ENCODE measurements at regions not wholly inside any gene's neighbourhood (a gene's known extent, or its start where the extent isn't known, plus 50 kb on each side); places are given as distances from the start of the nearest gene placed in this dataset.
A peak's percentile ranks its signal among the peaks of the same experiment; 100 is the strongest.
"Not testable (repeated sequence)": the region's sequence is repeated elsewhere in the genome, so short reads cannot be mapped to it uniquely, and the experiment has no call there.

DNA sequence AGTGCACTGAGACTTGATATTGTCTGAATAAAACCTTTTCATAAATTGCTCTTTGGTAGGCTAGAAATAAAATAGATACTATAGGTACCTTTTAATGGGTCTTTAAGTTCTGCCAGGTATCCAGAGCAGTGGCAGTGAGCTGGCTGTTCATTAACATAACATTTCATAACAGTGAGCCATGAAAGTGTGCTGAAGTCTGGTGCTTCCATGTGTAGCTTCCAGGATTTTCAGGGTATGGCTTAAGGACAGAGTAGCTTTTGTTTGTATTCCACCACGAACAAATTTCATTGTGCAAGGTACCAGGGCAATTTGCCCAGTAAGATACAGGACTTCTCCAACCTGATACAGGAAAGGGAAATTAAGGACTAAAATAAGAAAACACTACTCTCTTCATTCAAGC is 124.7 kb upstream of the NANOGP8 start:
- no peak for DNase-seq (ENCODE audit: low spot score)

DNA sequence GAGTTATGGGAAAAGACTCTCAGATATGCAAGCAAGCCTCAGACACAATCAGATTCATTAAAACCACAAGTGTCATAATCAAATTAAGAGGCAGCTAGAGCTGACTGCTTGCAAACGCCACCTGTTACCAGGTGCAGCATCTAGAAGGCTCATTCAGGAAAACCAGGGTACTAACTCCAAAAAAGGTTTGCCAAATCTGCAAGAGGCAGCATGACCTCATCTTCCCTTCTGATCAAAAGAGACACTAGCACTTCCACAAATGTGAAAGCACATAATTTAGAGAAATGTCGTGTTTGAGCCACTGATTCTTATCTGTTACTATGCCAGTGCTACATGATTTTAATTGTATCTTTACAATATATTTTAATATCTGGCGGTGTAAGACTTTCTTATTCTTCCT is 123.3 kb upstream of the NANOGP8 start:
- no peak for DNase-seq (ENCODE audit: low spot score)

DNA sequence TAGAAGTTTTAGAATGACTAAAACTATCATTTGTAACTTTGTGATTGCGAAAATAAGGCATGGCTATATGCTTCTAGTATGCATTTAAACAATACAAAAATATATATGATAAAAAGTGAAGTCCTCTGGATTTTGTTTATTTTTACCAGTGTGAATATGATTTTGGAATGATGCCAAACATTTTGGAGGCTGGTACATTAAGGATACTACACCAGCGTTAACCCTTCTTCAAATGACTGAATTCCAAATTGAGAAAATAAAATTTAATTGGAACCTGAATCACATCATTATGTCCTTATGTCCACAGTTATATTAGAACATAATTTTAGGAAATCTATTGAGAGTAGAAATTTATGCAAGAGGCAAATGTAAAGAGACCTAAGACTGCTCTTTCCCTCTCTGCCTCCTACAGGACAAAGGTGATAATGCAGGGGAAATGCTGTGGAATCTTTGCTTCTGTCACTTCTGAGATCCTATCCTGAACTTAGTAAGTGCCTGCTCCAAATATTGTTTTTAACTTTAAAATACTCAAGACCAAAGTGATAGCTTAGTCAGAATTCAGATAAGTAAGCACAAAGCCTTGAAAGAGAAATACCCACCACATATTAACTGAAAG is 121.1 kb upstream of the NANOGP8 start:
- no peak for DNase-seq (ENCODE audit: low spot score)

DNA sequence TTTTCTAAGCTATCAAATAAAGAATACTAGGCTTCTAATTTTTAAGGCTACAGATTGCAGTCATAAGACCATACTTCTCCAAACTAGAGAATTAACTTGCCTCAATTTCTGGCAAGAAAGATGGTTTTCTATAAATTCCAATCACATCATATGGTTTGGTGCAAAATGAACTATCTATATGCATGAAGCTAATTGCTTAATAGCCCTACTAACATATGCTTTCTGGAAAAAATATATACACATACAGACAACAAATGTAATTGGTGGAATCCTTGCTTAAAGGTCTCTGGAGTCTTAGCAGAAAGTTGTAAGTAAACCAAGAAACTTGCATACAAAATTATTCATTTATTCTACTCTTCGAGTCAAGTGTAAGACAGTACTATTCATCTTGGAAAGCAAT is 113.1 kb upstream of the NANOGP8 start:
- no peak for DNase-seq (ENCODE audit: low spot score)

DNA sequence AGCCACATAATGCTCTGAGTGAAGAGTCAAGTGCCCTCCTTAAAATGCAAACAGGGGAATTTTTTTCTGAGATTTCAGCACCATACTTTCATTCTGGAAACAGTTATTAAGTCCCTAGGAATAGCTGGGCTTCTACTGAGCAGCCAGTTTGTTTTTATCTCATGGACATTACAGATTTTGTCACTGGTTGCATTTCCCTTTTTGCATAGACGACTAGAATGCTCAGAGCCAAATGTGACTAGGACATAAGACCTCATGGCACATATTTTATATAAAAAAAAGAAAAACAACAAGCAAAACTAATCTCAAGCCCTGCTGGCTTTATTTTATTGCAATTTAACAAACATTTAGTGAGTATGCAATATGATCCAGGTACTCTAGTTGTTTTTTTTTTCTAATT is 112.7 kb upstream of the NANOGP8 start:
- DNase-seq (ENCODE audit: low spot score) = no peak

DNA sequence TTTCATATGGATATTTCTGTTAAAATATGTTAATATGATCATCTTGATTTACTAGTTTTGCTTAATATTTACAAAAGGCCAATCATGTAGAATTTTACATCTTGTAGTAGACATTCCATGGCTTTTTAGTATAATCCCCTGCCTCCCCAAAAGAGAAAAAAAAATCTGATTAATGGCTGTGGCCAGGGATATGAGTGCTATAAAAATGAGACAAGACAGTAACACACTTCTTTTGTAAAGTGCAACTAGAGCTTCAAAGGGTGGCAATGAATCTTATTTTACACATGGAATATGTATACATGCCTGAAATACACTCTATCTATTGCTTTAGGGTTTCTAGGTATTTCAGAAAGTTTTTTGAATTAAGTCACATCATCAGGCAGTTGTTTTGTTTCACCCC is 112.2 kb upstream of the NANOGP8 start:
- no peak for DNase-seq (ENCODE audit: low spot score)

DNA sequence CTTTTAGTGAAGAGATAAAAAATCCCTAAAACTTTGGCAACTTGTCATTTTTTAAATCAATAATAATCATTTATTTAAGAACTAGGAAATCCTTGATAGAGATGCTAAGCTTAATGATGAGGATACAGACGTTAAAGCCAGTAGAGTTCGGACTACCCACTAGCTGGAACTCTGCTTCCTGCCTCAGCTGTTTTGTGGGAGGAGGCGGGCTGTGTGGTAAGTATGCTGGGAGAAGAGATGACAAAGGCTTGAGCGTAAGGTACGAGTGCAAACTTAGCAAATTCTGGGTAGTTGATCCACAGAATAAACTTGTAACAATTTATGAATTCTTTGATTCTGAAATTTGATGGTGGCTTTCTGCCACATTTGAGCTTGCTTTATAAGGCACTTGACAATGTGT is 111.2 kb upstream of the NANOGP8 start:
- no peak for DNase-seq (ENCODE audit: low spot score)

DNA sequence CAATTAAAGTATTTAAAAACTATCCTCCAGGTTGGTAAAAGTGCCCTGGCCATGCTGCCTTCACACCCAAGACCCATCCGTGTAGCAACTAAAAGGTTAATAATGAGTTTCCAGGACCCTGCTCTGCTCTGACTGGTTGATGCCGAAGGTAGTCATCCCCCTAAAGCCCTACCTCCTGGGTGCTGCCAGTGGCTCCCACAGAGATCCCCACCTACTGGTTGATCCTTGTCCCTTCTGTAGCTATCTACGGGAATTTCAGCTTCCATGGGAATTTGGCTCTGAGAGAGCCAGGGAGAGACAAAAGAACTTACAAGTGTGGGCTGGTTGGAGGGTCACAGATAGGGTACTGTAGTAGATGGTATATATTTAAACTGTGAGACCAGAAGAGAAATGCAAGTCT is 110.6 kb upstream of the NANOGP8 start:
- no peak for DNase-seq (ENCODE audit: low spot score)

DNA sequence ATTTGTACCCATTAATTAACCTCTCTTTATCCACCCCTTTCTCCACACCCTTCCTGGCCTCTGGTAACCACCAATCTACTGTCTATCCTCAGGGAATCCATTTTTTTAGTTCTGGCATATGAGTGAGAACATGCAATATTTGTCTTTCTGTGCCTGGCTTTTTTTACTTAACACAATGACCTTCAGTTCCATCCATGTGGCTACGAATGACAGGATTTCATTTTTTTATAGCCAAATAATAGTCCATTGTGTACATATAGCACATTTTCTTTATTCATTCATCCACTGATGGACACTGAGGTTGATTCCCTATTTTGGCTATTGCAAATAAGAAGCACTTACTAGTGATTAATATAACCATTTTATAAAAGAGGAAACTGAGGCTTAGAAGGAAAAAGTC is 109.9 kb upstream of the NANOGP8 start:
- DNase-seq (ENCODE audit: low spot score) = no peak

DNA sequence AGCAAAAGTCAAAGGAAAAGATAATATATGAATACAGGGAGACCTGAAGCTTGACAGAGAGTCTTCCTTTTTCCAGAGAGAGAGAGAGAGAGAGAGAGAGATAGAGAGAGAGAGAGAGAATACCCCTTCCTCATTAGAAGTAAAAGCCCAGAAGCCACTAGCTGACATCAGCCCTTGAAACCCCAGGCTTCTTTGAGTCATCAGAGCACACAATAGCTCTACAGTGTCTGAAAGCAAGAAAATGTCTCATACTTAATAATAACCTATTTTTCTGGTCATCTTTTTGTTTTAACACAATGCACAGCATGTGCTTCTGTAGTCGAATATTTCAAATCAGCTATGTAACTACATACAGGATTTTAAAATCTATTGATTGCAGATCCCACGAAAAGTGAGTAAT is 109.2 kb upstream of the NANOGP8 start:
- DNase-seq (ENCODE audit: low spot score) = no peak

DNA sequence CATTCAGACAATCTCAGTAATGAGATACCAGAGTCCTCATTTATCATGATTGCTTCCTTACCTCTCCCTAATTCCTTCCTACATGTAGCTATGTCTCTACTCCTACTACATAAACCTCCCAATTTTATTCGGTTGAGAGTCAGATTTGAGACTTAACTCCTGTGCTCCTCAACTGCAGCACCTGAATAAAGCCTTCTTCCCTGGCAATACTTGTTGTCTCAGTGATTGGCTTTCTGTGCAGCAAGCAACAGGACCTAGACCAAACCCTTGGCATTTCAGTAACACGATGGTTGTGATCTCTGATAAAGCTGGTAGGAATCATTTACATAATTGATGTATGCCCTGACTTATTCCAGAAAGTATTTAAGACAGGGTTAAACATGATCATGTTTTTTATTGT is 106.7 kb upstream of the NANOGP8 start:
- no peak for DNase-seq (ENCODE audit: low spot score)

DNA sequence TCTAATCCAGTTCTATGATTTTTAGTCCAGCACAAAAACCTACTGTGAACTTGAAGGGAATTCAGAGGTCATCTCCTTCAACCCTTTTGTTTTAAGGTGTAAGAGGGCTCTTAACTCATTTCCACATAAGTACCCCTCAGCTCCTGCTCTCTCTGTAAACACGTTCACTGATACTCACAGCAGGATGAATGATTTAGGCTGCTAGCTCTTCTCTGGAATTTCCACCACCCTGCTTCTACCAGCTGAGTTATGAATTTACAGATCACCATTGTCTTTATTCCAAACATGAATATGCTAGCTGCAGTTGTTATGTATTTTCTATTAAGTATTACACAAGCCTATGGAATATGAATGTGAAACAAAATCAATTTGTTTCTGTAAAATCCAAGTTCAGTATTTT is 101.3 kb upstream of the NANOGP8 start:
- no peak for DNase-seq (ENCODE audit: low spot score)

DNA sequence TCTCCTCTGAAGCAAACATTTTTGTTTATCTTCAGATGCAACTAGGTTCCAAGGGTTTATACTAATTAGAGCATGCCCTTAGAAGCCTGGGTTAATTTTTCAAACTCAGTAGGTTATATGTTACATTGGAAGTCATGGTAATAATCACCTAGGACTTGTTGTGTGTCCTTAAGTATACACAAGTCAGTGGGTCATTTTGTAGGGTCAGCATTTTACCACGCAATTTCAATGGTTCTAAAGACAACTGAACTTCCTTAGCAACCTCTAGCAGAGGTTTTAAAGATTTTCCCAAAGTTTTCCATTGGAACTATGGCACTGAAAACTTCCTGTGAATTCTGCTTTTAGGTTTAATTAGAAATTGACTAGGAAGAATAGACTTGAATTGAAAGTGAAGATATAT is 99.6 kb upstream of the NANOGP8 start:
- no peak for DNase-seq (ENCODE audit: low spot score)

DNA sequence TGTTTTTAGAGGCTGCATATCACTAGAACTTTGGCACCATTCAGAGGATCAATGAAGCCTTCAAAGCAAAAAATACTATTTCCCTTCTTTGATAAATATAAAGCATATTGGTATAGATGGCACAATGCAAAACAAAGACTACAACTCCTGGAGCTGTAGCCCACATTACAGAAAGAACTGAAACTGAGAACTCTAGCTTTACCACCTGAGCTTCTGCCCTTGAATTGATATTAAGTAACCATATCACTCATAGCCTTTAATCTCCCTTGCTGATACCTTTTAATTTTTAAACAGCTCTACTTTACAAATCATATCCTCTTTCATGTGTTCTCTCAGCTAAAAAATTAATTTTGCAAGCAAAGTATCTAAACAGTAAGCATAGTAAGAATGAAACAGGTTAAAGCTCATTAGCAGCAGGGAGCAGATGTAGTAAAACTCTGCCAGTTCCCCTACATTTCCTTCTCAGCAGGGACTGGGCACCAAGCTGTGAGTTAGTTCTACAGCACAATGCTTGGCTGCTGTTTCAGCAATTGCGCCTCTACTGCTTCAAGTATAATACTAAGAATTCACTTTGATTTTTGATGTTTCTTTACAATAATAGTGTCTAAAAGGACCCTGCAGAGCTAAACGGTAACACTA is 97.9 kb upstream of the NANOGP8 start:
- DNase-seq (ENCODE audit: low spot score) = peak; percentile 12

DNA sequence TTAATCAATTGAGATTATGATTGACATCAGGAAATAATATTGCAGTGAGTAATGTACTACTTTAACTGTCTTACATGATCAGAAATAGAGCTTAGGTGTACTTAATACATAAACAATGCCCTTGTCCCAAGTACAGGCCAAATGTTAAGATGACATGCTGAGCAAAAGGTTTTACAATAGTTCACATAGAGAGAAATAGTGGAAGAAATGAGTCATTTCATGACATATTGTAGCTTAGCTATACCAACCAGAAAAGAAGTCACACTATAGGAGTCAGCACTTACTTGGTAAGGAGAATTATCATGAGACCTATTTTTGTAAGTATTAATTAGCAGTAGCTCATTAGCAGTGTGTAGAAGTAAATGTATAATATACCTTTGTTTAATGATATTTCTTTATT is 96.4 kb upstream of the NANOGP8 start:
- no peak for DNase-seq (ENCODE audit: low spot score)

DNA sequence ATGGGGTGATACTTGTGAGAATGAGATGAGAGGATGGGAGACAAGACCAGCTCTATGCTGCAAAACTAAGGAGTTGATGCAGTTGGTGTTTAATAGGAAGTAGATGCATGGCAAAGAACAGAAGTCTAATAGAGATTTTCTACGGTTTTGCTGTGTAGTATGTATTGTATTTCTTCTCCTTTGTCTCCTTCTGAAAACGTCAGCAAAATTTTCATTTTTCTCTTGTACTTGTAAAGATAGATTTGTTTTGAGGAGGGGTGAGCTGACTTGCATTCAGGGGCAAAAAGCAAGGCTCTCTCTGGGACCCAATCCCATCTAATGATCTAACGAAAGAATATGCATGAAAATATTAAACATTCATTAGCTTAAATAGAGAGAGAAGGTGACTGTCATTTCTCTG is 94.6 kb upstream of the NANOGP8 start:
- DNase-seq (ENCODE audit: low spot score) = no peak

DNA sequence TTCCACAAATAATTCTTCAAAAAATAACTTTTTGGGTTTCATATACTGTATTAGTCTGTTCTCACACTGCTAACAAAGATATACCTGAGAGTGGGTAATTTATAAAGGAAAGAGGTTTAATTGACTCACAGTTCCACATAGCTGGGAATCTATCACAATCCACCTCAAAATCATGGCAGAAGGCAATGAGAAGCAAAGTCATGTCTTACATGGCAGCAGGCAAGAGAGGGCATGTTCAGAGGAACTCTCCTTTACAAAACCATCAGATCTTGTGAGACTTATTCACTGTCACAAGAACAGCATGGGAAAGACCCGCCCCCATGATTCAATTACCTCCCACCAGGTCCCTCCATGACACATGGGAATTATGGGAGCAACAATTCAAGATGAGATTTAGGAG is 93.1 kb upstream of the NANOGP8 start:
- not testable (repeated sequence) for DNase-seq (ENCODE audit: low spot score)

DNA sequence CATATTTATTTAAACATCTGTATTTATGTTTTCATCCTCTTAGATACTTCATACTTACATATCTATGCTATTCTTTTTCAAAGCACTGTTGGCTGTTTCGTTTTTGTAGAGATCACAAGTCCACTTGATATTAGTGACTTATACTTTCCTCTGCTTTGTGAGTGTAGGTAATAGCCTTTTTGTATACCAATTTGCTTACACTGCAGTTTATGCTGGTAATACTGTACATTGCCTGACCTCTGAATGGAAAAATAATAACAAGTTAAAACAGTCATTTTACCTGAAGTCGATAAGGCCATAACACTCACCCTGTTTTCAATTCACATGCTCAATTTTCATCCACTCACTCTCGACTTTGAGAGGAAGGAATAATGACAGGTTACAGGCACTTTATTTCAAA is 89.9 kb upstream of the NANOGP8 start:
- DNase-seq (ENCODE audit: low spot score) = no peak

DNA sequence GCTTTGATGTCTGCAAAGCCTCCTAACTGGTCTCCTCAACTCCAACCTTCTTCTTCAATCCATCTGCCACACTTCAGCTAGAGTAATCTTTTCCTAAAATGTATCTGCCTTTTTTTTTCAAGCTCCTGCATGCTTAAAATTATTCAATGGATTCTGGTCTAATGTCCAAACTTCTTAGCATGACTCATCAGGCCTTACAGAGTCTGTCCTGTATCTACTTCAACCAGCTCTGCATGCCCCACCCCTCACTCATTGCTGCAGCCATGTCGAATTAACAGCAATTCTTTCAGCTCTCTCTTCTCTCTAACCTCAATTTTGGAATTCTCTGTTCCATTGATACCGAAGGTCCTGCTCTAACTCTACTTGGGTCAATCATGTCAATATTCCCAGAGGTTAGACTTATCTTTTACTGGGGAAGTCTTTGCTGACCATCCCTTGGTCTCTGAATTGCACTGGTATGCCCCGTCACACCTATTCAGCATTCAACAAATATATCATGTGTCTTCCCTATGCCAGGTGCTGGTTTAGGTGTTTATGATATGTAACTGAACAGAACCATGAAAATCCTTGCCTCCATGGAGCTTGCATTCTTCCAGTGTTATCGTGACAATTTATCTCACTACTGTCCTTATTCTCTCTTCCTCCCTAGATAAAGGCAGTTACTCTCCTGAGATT is 88.5 kb upstream of the NANOGP8 start:
- no peak for DNase-seq (ENCODE audit: low spot score)

DNA sequence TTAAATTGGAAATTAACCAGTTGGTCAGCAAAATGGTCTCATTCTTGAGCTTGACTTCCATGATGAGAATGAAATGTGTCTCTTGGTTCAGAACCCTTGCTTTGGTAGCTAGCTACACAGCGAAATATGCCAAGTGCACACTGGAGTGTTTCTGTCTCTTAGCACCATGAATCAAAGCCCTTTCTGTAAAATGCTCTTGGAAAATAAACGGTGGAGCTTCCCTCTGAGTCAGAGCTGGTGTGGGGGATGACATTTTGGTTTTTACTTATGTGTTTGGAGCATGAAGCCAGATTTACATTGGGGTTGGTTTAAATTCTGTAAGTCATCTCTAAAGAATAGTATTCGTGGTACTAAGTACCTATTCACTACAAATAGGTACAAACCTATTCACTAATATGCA is 85.1 kb upstream of the NANOGP8 start:
- DNase-seq (ENCODE audit: low spot score) = peak; percentile 8

DNA sequence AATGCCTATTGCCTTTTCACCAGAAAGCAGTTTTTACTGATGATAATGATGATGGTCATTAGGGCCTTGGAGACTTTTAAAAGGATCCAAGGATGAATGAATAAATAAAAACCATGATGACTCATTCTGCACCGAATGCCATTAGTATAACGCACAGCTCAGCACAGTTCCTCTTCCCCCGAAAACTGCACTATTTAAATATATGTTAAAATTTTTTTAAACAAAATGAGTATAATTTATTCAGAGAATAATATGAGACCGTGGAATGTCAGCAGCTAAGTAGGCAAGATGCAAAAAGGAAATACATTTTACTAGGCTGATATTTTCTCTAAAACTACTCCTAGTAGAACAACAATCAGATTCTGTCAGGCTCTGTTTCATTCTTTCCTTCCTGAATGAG is 83.4 kb upstream of the NANOGP8 start:
- no peak for DNase-seq (ENCODE audit: low spot score)

DNA sequence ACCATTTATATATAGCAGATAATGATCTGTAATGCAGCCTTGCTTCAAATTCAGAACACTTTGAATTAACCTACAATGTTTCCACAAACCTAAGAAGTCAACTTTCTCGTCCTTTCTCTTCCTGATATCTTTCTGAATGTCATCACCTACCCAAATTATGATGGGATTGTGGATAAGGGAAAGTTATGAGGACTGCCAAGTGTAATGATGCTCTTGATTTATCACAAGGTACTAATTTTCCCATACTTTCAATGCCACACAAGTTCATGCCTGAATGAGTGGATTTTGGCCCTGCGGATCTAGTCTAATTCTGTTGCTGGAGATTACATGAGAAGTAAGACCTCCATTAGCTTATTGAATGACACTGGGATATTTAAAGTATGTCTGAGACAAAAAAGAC is 82.6 kb upstream of the NANOGP8 start:
- DNase-seq (ENCODE audit: low spot score) = no peak

DNA sequence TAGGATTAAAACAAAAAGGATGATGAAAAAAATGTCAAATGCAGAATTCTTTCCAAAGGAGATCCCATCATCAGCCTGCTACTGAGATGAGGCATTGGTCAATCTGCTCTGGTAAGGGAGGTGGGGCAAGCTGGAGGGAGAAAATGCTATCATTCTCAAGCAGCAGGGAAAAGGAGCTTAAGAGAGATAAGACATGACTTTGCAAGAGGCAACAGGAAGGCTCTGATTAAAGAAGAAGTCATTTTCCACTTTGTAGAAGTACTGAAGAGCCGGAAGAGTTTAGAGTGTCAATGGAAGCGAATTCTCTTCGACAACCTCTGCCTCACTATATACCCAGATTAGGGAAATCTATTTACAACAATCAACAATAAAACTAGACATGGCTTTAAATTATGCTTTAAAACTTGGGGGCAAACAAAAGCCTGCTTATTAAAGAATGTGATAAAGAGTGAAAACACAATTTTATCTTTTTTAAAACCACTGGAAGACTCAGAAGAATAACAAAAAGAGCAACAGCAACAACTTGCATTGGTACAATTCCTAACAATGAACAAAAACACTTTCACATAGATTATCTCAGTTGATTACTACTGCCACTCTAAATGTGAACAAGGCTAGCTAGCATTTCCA is 81.8 kb upstream of the NANOGP8 start:
- DNase-seq (ENCODE audit: low spot score) = no peak

All from pons (tissue), 1 donor.